ENCODE measurements at regions not wholly inside any gene's neighbourhood (a gene's known extent, or its start where the extent isn't known, plus 50 kb on each side); places are given as distances from the start of the nearest gene placed in this dataset.

GRCh38 chr12:102249079-102249841 is 51.6 kb upstream of the PMCH start:
- Histone ChIP-seq H3K27me3 (ENCODE audit: low read depth, low read length) (no peaks in the 10 kb centered on the region), H4K20me1 (ENCODE audit: insufficient read depth, low read length) (no peaks in the 10 kb centered on the region), H3K4me1 (ENCODE audit: low read length) (no peaks in the 10 kb centered on the region), H3K9me3 (ENCODE audit: insufficient read depth, low read length) (no peaks in the 10 kb centered on the region), H3K4me3 (ENCODE audit: low read length) (no peak overlapping the region), H3K36me3 (replicated peaks; ENCODE audit: low read depth, low read length) (no peaks in the 10 kb centered on the region), H2AFZ (ENCODE audit: low read depth, low read length) (no peak overlapping the region), H3K4me2 (ENCODE audit: low read length) (no peak overlapping the region), H3K79me2 (ENCODE audit: low read length) (no peaks in the 10 kb centered on the region), H3K27ac (ENCODE audit: low read length) (no peak overlapping the region), H3K9ac (ENCODE audit: low read length) (no peak overlapping the region)
- TF ChIP-seq, protein P1, sequence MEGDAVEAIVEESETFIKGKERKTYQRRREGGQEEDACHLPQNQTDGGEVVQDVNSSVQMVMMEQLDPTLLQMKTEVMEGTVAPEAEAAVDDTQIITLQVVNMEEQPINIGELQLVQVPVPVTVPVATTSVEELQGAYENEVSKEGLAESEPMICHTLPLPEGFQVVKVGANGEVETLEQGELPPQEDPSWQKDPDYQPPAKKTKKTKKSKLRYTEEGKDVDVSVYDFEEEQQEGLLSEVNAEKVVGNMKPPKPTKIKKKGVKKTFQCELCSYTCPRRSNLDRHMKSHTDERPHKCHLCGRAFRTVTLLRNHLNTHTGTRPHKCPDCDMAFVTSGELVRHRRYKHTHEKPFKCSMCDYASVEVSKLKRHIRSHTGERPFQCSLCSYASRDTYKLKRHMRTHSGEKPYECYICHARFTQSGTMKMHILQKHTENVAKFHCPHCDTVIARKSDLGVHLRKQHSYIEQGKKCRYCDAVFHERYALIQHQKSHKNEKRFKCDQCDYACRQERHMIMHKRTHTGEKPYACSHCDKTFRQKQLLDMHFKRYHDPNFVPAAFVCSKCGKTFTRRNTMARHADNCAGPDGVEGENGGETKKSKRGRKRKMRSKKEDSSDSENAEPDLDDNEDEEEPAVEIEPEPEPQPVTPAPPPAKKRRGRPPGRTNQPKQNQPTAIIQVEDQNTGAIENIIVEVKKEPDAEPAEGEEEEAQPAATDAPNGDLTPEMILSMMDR (IDR thresholded peaks at IDR 0.05; ENCODE audit: low read depth, low read length): no peak
- no peak for TF ChIP-seq EZH2phosphoT487 (IDR thresholded peaks at IDR 0.05; ENCODE audit: low read depth)
